Immature natural killer cell (primary cell): ENCODE measurements at regions not wholly inside any gene's neighbourhood (a gene's known extent, or its start where the extent isn't known, plus 50 kb on each side); places are given as distances from the start of the nearest gene placed in this dataset.
"Not testable (repeated sequence)": the region's sequence is repeated elsewhere in the genome, so short reads cannot be mapped to it uniquely, and the experiment has no call there.

ENCODE experiments used
- DNase-seq, 3 donors: peaks; one replicate each; pipeline ENCODE4 v3.0.0; 2022; ENCODE audit warnings: mixed read lengths in 1 of 3
- H3K27ac Mint-ChIP-seq, 6 donors: one replicate each; pipeline ENCODE4 v1.8.0; 2020; ENCODE audit warnings: mixed read lengths in 6 of 6, mild to moderate bottlenecking in 5 of 6, inconsistent platforms in 4 of 6, moderate library complexity in 3 of 6
- H3K27me3 Mint-ChIP-seq, 3 donors: one replicate each; pipeline ENCODE4 v1.8.0; 2020 to 2021; ENCODE audit warnings: low read depth in 3 of 3, mild to moderate bottlenecking in 3 of 3, mixed read lengths in 3 of 3, moderate library complexity in 3 of 3, inconsistent platforms in 1 of 3
- H3K36me3 Mint-ChIP-seq, 3 donors: one replicate each; pipeline ENCODE4 v1.8.0; 2020; ENCODE audit warnings: mixed read lengths in 3 of 3, inconsistent platforms in 2 of 3, mild to moderate bottlenecking in 2 of 3
- H3K4me1 Mint-ChIP-seq, 2 donors: one replicate each; pipeline ENCODE4 v1.8.0; 2020; ENCODE audit warnings: inconsistent platforms in 2 of 2, mild to moderate bottlenecking in 2 of 2, mixed read lengths in 2 of 2, moderate library complexity in 1 of 2
- H3K4me3 Mint-ChIP-seq, 5 donors: one replicate each; pipeline ENCODE4 v1.8.0; 2020; ENCODE audit warnings: mild to moderate bottlenecking in 5 of 5, mixed read lengths in 5 of 5, inconsistent platforms in 3 of 5, moderate library complexity in 3 of 5
- H3K9me3 Mint-ChIP-seq, 6 donors: one replicate each; pipeline ENCODE4 v1.8.0; 2020; ENCODE audit warnings: mild to moderate bottlenecking in 6 of 6, mixed read lengths in 6 of 6, inconsistent platforms in 4 of 6, moderate library complexity in 3 of 6

- Mint-ChIP-seq H3K36me3 (no peaks in the 10 kb centered on the region), H3K4me3 (no peak overlapping the region), H3K27me3 (no peaks in the 10 kb centered on the region), H3K9me3 (peaks cover 1 to 8% (median 3%) of the 10 kb centered on the region in 6 donors), H3K4me1 (no peaks in the 10 kb centered on the region), H3K27ac (no peak overlapping the region)
- no peak for DNase-seq
Observed at GRCh38 chr9:100785946-100786345, 208.1 kb downstream of the CAVIN4 start.

- Mint-ChIP-seq H3K4me1 (no peaks in the 10 kb centered on the region), H3K9me3 (peaks cover 0 to 10% (median under 1%) of the 10 kb centered on the region in 6 donors), H3K27ac (no peak overlapping the region), H3K27me3 (peaks cover 0 to 3% (median 0%) of the 10 kb centered on the region in 3 donors), H3K4me3 (no peak overlapping the region), H3K36me3 (no peaks in the 10 kb centered on the region)
- no peak for DNase-seq
Observed at GRCh38 chr9:100794738-100795269, 216.9 kb downstream of the CAVIN4 start.

- Mint-ChIP-seq H3K36me3 (no peaks in the 10 kb centered on the region), H3K4me3 (no peak overlapping the region), H3K9me3 (peaks cover 0 to 4% (median under 1%) of the 10 kb centered on the region in 6 donors), H3K4me1 (no peaks in the 10 kb centered on the region), H3K27me3 (peaks cover 0 to 1% (median 0%) of the 10 kb centered on the region in 3 donors), H3K27ac (no peak overlapping the region)
- DNase-seq = no peak
Observed at GRCh38 chr9:100803956-100804355, 224.6 kb upstream of the PLPPR1 start.

DNA sequence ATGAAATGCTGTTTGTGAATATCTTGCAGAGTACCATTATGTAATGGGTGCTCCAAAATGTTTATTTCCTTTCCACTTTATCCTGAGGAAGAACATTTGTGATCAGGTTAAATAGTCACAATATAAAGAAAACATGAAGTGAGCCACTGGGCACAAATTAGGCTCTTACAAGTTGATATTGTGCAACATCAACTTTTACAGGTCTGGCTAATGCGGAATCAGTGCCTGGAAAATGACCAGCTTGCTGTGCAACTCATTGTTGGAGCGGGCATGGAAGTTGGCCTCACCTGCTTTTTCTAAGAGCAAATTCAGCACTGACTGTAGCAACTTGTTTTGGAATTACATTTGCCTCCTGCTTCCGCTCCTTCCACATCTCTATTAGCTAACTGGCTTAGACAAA is 216.9 kb upstream of the PLPPR1 start:
- H3K4me3 Mint-ChIP-seq = no peak overlapping the region
- H3K4me1 Mint-ChIP-seq = no peaks in the 10 kb centered on the region
- no peak for DNase-seq
- H3K9me3 Mint-ChIP-seq = peaks cover 0 to 16% (median 4%) of the 10 kb centered on the region in 6 donors
- no peak overlapping the region for H3K27ac Mint-ChIP-seq
- no peaks in the 10 kb centered on the region for H3K36me3 Mint-ChIP-seq
- H3K27me3 Mint-ChIP-seq = peaks cover 0 to 2% (median 1%) of the 10 kb centered on the region in 3 donors

GRCh38 chr9:100813871-100814270 is 214.7 kb upstream of the PLPPR1 start:
- Mint-ChIP-seq H3K36me3 (no peaks in the 10 kb centered on the region), H3K4me3 (no peak overlapping the region), H3K27me3 (peaks cover 0 to 2% (median 0%) of the 10 kb centered on the region in 3 donors), H3K4me1 (no peaks in the 10 kb centered on the region), H3K9me3 (peaks cover 0 to 16% (median 4%) of the 10 kb centered on the region in 6 donors), H3K27ac (no peak overlapping the region)
- DNase-seq = no peak

DNA sequence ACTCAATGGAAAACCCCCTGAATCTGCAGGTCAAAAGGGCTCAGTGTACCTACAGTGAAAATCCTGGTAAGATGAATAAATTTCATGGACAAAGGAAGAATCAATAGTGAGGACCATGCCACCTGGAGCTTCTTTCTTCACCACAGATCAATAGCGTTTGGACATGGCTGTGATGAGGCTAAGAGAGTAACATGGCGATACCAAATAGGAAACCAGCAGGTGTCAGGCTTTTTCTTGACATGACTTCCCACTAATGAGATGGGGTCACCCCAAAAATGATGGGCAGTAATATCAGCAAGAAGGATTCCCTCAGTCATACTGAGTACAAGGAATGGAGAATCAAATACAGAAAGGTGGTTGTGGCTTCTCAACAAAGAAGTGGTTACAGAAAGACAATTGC is 208.5 kb upstream of the PLPPR1 start:
- no peak overlapping the region for H3K27ac Mint-ChIP-seq
- H3K4me3 Mint-ChIP-seq = no peak overlapping the region
- H3K9me3 Mint-ChIP-seq = peaks cover 0 to 15% (median 3%) of the 10 kb centered on the region in 6 donors
- DNase-seq = no peak
- peaks cover 0 to 7% (median 2%) of the 10 kb centered on the region in 3 donors for H3K27me3 Mint-ChIP-seq
- no peaks in the 10 kb centered on the region for H3K36me3 Mint-ChIP-seq
- H3K4me1 Mint-ChIP-seq = no peaks in the 10 kb centered on the region

GRCh38 chr9:100833035-100833434 is 195.5 kb upstream of the PLPPR1 start:
- H3K36me3 Mint-ChIP-seq, H3K27me3 Mint-ChIP-seq, H3K4me3 Mint-ChIP-seq, H3K27ac Mint-ChIP-seq, DNase-seq, H3K9me3 Mint-ChIP-seq, H3K4me1 Mint-ChIP-seq: not testable (repeated sequence)

- Mint-ChIP-seq H3K27ac (no peak overlapping the region), H3K36me3 (no peaks in the 10 kb centered on the region), H3K4me1 (no peaks in the 10 kb centered on the region), H3K27me3 (no peaks in the 10 kb centered on the region), H3K4me3 (no peak overlapping the region), H3K9me3 (peaks cover 0 to 13% (median 2%) of the 10 kb centered on the region in 6 donors)
- DNase-seq = no peak
Observed at GRCh38 chr9:100838857-100839256, 189.7 kb upstream of the PLPPR1 start.

- no peak overlapping the region for H3K4me3 Mint-ChIP-seq
- H3K36me3 Mint-ChIP-seq = no peaks in the 10 kb centered on the region
Observed at GRCh38 chr9:100848726-100849125, 179.8 kb upstream of the PLPPR1 start.

GRCh38 chr9:100852088-100852487 is 176.4 kb upstream of the PLPPR1 start:
- H3K4me1 Mint-ChIP-seq = no peaks in the 10 kb centered on the region
- no peak overlapping the region for H3K4me3 Mint-ChIP-seq
- H3K27ac Mint-ChIP-seq = no peak overlapping the region
- peaks cover 0 to 1% (median 0%) of the 10 kb centered on the region in 3 donors for H3K27me3 Mint-ChIP-seq
- no peaks in the 10 kb centered on the region for H3K36me3 Mint-ChIP-seq
- DNase-seq = no peak
- H3K9me3 Mint-ChIP-seq = peaks cover 0 to 8% (median 0%) of the 10 kb centered on the region in 6 donors

More at GRCh38 chr9:100848726-100849125, 179.8 kb upstream of the PLPPR1 start:
- no peak overlapping the region for H3K27ac Mint-ChIP-seq
- peaks cover 0 to 4% (median 0%) of the 10 kb centered on the region in 6 donors for H3K9me3 Mint-ChIP-seq
- no peaks in the 10 kb centered on the region for H3K4me1 Mint-ChIP-seq
- DNase-seq = no peak
- peaks cover 0 to 1% (median 0%) of the 10 kb centered on the region in 3 donors for H3K27me3 Mint-ChIP-seq

DNA sequence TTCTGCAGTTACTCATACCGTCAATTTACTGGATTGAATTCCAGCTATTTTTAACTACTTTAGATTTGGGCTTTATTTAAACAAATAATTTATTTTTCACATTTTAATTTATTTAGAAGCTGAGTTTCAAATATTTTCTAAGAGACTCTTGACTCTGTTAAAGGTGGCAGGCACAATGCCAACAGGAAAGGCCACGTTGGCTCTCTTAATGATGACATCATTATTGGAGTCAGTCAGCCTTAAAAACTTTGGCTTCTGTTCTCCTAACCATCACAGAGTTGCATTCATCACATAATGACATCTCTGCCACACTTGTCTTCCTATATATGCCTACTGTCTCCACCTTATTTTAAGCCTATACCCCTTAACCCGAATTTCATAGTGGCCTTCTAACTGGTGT is 172.3 kb upstream of the PLPPR1 start:
- Mint-ChIP-seq H3K4me1 (no peaks in the 10 kb centered on the region), H3K9me3 (peaks cover 0 to 8% (median under 1%) of the 10 kb centered on the region in 6 donors), H3K36me3 (no peaks in the 10 kb centered on the region), H3K27ac (no peak overlapping the region), H3K27me3 (peaks cover 0 to 2% (median 1%) of the 10 kb centered on the region in 3 donors), H3K4me3 (no peak overlapping the region)
- DNase-seq = no peak

DNA sequence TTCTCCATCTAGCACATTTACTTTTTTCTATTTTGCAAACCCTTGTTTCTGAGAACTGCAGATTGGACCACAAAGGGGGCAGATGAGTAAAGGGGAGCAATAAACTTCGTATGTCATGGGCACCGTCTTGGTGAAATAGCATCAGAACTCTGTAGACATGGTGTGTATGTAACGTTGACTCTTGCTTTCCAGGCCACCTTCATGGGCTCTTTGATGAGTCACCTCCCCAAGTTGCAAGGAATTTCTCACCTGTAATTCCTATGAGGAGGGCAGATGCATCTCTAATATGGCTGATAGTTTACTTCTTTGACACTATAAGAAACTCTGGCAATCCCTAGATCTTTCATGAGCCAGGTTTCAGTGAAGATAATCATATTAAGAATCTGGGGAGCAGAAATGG is 163.4 kb upstream of the PLPPR1 start:
- Mint-ChIP-seq H3K27ac (no peak overlapping the region), H3K9me3 (peaks cover 2 to 17% (median 9%) of the 10 kb centered on the region in 6 donors), H3K27me3 (no peaks in the 10 kb centered on the region), H3K4me3 (no peak overlapping the region), H3K36me3 (no peaks in the 10 kb centered on the region), H3K4me1 (no peaks in the 10 kb centered on the region)
- no peak for DNase-seq

- Mint-ChIP-seq H3K4me3 (no peak overlapping the region), H3K36me3 (no peaks in the 10 kb centered on the region), H3K27me3 (no peaks in the 10 kb centered on the region), H3K9me3 (peaks cover 2 to 17% (median 9%) of the 10 kb centered on the region in 6 donors), H3K4me1 (no peaks in the 10 kb centered on the region), H3K27ac (no peak overlapping the region)
- DNase-seq = no peak
Observed at GRCh38 chr9:100865648-100866047, 162.9 kb upstream of the PLPPR1 start.

GRCh38 chr9:100869326-100869725 is 159.2 kb upstream of the PLPPR1 start:
- H3K27ac Mint-ChIP-seq = no peak overlapping the region
- no peak overlapping the region for H3K4me3 Mint-ChIP-seq
- peaks cover 0 to 19% (median 9%) of the 10 kb centered on the region in 6 donors for H3K9me3 Mint-ChIP-seq
- DNase-seq = no peak
- no peaks in the 10 kb centered on the region for H3K4me1 Mint-ChIP-seq
- H3K27me3 Mint-ChIP-seq = no peaks in the 10 kb centered on the region
- H3K36me3 Mint-ChIP-seq = no peaks in the 10 kb centered on the region

DNA sequence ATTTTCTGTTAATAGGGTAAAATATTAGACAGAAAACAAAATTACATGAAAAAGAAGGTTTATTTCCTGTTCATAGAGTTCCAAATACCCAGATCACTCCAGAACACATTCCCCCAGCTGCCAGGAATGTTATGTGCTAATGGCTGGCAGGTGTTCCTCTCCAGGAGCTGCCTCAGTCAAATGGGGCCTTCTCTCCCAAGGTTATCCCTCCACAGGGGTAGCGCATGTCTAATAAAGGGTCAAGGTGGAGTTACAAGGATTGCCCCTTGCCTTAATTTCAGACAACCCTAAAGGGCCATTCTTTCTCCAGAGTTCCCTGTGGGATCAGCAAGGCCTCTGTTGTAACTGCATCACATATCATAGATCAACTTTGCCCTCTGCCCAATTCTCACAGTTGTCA is 148.6 kb upstream of the PLPPR1 start:
- Mint-ChIP-seq H3K36me3 (no peaks in the 10 kb centered on the region), H3K4me3 (no peak overlapping the region), H3K9me3 (peaks cover 0 to 9% (median 2%) of the 10 kb centered on the region in 6 donors), H3K27ac (no peak overlapping the region), H3K27me3 (peaks cover 0 to 3% (median 0%) of the 10 kb centered on the region in 3 donors), H3K4me1 (no peaks in the 10 kb centered on the region)
- DNase-seq = no peak
